A673 (cell line): ENCODE measurements at regions not wholly inside any gene's neighbourhood (a gene's known extent, or its start where the extent isn't known, plus 50 kb on each side); places are given as distances from the start of the nearest gene placed in this dataset.

ENCODE experiments used
- CTCF ChIP-seq: fragments of 300-800, 200-600 bp; sonication (generic); conservative IDR thresholded peaks from 2 replicates; pipeline ENCODE4 v1.5.1; 2017; ENCODE audit warnings: low read depth, mild to moderate bottlenecking, antibody characterized with exemption, low read length, moderate library complexity, mixed read lengths
- EZH2 ChIP-seq: fragments of 200-600 bp; sonication (generic); IDR thresholded peaks from 2 replicates; pipeline ENCODE4 v1.6.1; 2017; ENCODE audit warnings: borderline replicate concordance, low read depth, mild to moderate bottlenecking, mixed read lengths, antibody characterized with exemption, low read length; ENCODE audit not compliant: poor library complexity, severe bottlenecking

- no peak for TF ChIP-seq CTCF
- no peak for TF ChIP-seq EZH2
Observed at GRCh38 chr6:21348146-21348503, 245.4 kb upstream of the SOX4 start.
